Posterior vena cava (tissue), 2 donors: ENCODE measurements at regions not wholly inside any gene's neighbourhood (a gene's known extent, or its start where the extent isn't known, plus 50 kb on each side); places are given as distances from the start of the nearest gene placed in this dataset.

Source experiments
- DNase-seq: peaks from one replicate; pipeline ENCODE4 v3.0.0-alpha.2; 2020; ENCODE audit warnings: low spot score
- intact Hi-C, 2 donors: fragments of 100-400 bp; cut with DNase I; formaldehyde crosslinking; loops; one replicate each; pipeline versions ENCODE4 v1.14.1 to v1.14.2; 2022 to 2023
- donor health status: DM: yes; HTN: yes; CAD: no.
- donor health status: DM: yes; HTN: yes; CAD: no.

- no peak for DNase-seq
- intact Hi-C loops, result no loop called here
Observed at GRCh38 chr13:44157606-44158005, 216.0 kb upstream of the SERP2 start.

- intact Hi-C loops, result no loop called here
- no peak for DNase-seq
Observed at GRCh38 chr13:44158098-44158521, 215.5 kb upstream of the SERP2 start.

- intact Hi-C loops, result no loop called here
- no peak for DNase-seq
Observed at GRCh38 chr13:44158881-44159632, 214.6 kb upstream of the SERP2 start.

DNA sequence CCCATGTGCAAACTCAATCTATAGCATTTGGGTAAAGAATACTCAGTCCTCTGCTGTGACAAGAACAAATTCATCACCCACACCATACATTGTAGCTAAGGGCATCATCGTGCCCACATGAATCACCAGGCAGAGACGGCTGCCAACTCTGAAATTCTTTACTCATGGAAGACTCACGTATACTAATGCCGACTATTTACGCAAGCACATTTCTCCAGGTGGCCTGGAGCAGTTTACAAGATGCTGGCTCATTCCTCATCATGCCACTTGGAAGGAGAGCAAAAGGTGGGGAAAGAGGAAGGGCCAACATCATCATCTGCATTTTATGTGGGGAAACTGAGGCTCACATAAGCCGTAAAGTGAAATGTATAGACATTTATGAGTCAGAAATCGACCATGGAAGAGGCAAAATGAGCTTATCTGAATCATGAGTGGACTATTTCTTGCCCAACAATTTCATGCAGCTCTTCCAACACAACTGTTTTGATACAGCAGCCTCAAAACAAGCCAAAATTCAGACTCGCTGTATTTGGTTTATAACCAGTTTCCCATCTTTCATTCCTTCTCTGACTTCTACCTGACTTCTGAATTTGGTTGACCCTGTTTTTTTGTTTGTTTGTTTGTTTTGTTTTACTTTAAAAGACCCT is 213.9 kb upstream of the SERP2 start:
- DNase-seq, result no peak
- intact Hi-C loops, result no loop called here

DNA sequence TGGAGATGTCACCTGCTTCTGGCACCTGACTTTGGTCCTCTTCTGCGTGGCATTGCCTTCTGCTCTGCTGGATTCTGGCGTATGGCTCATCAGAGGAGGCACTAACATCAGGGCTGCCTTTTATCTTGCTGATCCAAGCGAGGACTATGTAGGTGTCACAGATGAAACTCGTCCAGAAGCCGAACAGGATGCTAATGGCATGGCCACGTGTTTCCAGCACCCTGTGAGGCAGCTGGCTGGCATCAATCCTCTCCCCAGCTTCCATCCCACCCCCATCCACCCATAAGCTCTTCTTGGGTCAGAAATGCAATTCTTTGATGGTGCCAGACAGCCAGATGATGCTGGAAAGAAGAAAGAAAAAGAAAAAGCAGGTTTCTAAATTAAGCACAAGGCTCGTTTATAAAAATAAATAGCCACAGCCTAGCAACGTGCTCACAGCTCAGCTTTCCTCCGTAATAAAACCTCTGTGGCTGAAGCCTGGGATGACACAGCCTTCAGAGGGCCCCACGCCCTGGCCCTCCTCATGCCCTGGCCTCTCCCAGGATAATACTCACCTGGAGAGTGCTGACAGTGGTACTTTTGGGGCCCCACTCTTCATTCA is 212.9 kb upstream of the SERP2 start:
- intact Hi-C loops, result no loop called here
- DNase-seq, result no peak

- intact Hi-C loops, result no loop called here
Observed at GRCh38 chr13:44163108-44163507, 210.5 kb upstream of the SERP2 start.

DNA sequence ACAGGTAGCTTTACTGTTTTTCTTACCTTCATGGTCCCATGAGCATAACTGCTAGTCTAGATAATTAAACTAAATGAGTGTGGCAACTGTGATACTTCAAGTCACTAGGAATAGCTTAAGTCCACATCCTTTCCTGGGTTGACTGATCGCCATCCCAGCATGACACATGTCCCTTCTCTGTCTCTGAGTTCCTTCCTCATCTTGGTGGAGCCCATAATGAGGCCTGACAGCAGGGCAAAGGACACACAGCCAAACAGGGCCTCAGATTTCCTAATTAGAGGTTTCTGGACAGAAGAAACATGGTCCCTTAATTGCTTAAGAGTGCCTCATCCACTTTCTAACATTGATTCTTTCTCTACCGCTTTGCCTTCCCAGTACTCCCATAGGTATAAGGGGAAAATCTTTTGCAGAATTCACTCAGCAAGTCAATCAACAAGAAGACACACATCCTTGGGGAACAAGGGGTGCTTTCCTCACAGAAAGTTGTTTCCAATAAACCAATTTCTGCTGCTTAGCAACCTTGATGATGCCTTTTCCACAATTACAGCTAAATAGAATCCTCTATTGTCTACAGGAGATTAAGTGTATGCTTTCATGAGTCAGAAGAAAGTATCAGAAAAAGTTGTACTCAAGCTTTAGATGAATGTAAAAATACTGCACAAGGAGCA is 208.3 kb upstream of the SERP2 start:
- intact Hi-C loops, result no loop called here
- no peak for DNase-seq

More at GRCh38 chr13:44163108-44163507, 210.5 kb upstream of the SERP2 start:
- no peak for DNase-seq

DNA sequence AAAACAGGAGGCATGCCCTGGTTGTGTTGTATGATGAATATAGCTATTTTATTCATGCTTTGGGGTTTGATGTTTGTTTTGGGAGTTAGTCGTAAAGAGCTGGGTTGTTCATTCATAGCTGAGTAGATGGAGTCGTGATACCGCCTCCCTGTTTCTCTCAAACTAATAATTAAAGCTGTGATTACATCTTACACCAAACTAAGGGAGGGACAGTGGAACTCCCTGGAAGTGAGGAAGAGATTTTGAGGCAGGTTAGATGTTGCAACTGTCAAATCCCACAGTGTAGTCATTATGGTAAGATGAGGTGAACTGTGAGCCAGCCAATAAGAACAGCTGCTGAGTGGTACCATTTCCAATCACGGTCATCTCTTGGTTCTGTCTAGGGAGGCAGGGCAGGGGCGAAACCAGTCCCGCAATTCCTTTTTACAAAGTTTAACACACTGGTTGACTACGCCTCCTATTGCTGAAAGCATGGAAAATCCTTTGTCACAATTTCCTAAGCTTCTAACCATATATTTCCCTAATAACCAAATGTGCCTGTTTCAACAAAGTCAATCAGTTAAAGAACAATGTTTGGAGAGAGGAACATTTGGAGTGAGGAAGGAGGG is 207.6 kb upstream of the SERP2 start:
- intact Hi-C loops, result no loop called here
- DNase-seq, result no peak

GRCh38 chr13:44169018-44169911 is 204.4 kb upstream of the SERP2 start:
- intact Hi-C loops, result no loop called here
- no peak for DNase-seq

DNA sequence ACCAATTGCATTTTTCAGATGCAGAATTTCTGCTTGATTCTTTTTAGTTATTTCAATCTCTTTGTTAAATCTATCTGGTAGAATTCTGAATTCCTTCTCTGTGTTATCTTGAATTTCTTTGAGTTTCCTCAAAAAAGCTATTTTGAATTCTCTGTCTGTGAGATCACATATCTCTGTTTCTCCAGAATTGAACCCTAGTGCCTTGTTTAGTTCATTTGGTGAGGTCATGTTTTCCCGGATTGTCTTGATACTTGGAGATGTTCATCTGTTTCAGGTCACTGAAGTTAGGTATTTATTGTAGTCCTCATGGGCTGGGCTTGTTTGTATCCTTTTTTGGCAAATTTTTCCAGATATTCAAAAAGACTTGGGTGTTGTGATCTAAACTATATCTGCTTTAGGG is 202.9 kb upstream of the SERP2 start:
- intact Hi-C loops, result no loop called here
- DNase-seq, result no peak

GRCh38 chr13:44171156-44171555 is 202.5 kb upstream of the SERP2 start:
- intact Hi-C loops, result no loop called here
- no peak for DNase-seq

GRCh38 chr13:44171861-44172260 is 201.8 kb upstream of the SERP2 start:
- intact Hi-C loops, result no loop called here
- DNase-seq, result no peak

DNA sequence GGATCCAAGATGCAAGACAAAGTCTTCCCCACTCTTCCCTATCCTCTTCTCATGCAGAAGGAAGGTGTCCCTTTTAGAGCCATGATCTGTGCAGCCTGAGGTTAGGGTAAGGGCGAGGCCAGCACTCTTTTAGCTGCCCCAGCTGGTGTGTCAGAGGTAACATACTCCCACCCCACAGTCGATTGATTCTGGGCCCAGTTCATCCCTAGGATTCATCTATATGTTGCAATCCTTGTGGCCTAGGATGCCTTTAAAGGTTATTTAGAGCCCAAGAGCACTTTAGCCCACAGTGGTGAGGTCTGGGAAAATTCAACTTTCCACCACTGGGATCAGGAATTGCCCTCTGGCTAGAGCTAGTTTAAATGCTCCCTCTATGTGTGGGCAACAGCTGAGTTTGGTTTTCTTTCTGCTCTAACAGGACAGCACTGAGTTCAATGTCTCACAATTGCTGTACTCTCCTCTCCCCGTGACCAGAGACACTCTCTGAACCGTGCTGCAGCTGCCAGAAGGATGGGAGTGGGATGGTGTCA is 201.3 kb upstream of the SERP2 start:
- no peak for DNase-seq
- intact Hi-C loops, result no loop called here

GRCh38 chr13:44174769-44175425 is 198.7 kb upstream of the SERP2 start:
- intact Hi-C loops, result no loop called here

DNA sequence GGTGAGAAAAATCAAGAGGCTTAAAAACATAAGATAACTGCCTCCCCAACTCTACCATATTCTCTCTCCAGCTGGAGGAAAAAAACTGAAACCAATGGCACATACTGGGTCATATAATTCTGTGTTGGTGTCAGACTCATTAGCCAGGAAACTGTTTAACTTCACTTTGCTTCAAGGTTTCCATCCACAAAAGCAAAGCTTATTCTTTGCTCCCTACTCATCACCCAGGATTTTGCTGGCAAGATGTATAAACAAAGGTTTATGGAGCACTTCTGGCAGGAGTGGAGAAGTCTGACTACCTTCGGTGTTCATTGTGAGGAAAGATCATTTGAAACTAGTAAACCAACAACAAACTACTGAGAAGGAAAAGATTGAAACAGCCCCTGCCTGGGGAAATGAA is 197.5 kb upstream of the SERP2 start:
- DNase-seq, result no peak
- intact Hi-C loops, result no loop called here

More at GRCh38 chr13:44174769-44175425, 198.7 kb upstream of the SERP2 start:
- DNase-seq, result no peak

DNA sequence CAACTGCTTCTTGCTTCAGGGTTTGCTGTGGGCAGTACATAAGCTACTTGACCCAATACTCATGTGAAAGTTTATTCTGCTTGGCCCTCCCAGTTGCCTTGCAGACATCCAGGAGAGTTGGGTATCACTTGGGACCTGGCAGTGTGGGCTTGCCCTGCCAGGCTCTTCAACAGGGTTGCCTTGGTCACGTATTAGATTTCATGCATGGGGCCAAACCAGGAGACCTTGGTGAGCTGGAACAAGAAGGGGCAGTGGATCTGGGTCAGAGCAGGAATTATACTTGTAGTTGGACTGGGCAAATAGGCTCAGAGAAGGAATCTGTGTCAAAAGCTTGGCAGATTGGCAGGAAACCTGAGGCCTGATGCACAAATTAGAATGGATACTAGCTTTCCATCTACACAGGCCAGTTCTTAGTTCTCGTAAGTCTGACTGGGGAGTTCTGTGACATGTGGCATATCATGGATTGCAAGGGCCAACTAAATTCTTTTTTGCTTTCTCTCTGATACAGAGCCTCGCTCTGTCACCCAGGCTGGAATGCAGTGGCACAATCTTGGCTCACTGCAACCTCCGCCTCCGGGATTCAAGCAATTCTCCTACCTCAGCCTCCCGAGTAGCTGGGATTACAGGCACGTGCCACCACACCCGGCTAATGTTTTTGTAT is 192.6 kb upstream of the SERP2 start:
- DNase-seq, result no peak
- intact Hi-C loops, result no loop called here

DNA sequence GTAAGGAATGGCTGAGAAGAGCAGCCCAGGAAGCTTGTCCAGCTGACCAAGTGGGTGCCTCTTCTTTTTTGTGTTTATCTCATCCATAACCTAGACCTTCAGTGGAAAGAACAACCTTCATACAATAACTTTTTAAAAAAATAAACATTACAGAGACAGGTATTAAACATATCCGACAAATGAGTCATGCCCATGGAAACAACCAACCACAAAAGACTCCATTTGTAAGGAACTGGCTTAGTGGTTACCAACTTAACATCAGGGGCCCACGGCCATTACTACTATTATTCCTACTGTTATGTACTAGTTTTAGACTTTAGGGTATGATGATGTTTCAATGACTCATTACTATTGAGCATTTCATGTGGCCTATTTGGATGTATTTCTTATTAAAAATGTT is 191.7 kb upstream of the SERP2 start:
- intact Hi-C loops, result no loop called here
- no peak for DNase-seq

- intact Hi-C loops, result no loop called here
- DNase-seq, result no peak
Observed at GRCh38 chr13:44184740-44185139, 188.9 kb upstream of the SERP2 start.
